ENCODE measurements at regions not wholly inside any gene's neighbourhood (a gene's known extent, or its start where the extent isn't known, plus 50 kb on each side); places are given as distances from the start of the nearest gene placed in this dataset.
A peak's percentile ranks its signal among the peaks of the same experiment; 100 is the strongest.

GRCh38 chr3:148400754-148401153, 296.9 kb upstream of the AGTR1 start:
- no peak for DNase-seq
- Histone ChIP-seq H3K27ac (no peak overlapping the region), H3K36me3 (ENCODE audit: insufficient read depth in 1 of 2, low read depth in 1 of 2) (no peaks in the 10 kb centered on the region), H3K4me3 (no peak overlapping the region), H3K4me1 (no peaks in the 10 kb centered on the region), H3K9me3 (no peaks in the 10 kb centered on the region), H3K27me3 (ENCODE audit: insufficient read depth in 3 of 3, low read length in 2 of 3) (no peaks in the 10 kb centered on the region)
- TF ChIP-seq CTCF (IDR thresholded peaks at IDR 0.05): no peak
- ATAC-seq: peak in 1 of 4 donors; percentile 45
- intact Hi-C loops (cut with DNase I): no loop called here
- 57 to 79% (median 75%) methylated on average over 1 of the region's 1 CpG for WGBS, 3 donors

- H3K9me3 ChIP-seq: no peaks in the 10 kb centered on the region
- H3K27ac ChIP-seq: no peak overlapping the region
- intact Hi-C loops (cut with DNase I): no loop called here
- H3K4me3 ChIP-seq: no peak overlapping the region
- 79 to 84% (median 84%) methylated on average over 3 of the region's 3 CpGs for WGBS, 3 donors
- DNase-seq (no peak), ATAC-seq (no peak)
- H3K36me3 ChIP-seq (ENCODE audit: insufficient read depth in 1 of 2, low read depth in 1 of 2): no peaks in the 10 kb centered on the region
- no peaks in the 10 kb centered on the region for H3K27me3 ChIP-seq (ENCODE audit: insufficient read depth in 3 of 3, low read length in 2 of 3)
- no peak for TF ChIP-seq CTCF (IDR thresholded peaks at IDR 0.05)
- H3K4me1 ChIP-seq: no peaks in the 10 kb centered on the region
Observed at GRCh38 chr3:148408667-148409066, 289.0 kb upstream of the AGTR1 start.

- H3K27ac ChIP-seq: no peak overlapping the region
- H3K36me3 ChIP-seq (ENCODE audit: insufficient read depth in 1 of 2, low read depth in 1 of 2): no peaks in the 10 kb centered on the region
- no peak for ATAC-seq
- TF ChIP-seq CTCF (IDR thresholded peaks at IDR 0.05): no peak
- H3K4me3 ChIP-seq: no peak overlapping the region
- intact Hi-C loops (cut with DNase I): no loop called here
- no peaks in the 10 kb centered on the region for H3K9me3 ChIP-seq
- H3K4me1 ChIP-seq: no peaks in the 10 kb centered on the region
- WGBS, 3 donors: 70 to 79% (median 77%) methylated on average over 6 of the region's 6 CpGs
- no peaks in the 10 kb centered on the region for H3K27me3 ChIP-seq (ENCODE audit: insufficient read depth in 3 of 3, low read length in 2 of 3)
- DNase-seq: no peak
Observed at GRCh38 chr3:148420242-148420641, 277.5 kb upstream of the AGTR1 start.

GRCh38 chr3:148428862-148429605, 268.7 kb upstream of the AGTR1 start:
- no peak for TF ChIP-seq CTCF (IDR thresholded peaks at IDR 0.05)
- DNase-seq (no peak), ATAC-seq (no peak)
- intact Hi-C loops (cut with DNase I): no loop called here
- Histone ChIP-seq H3K4me3 (no peak overlapping the region), H3K4me1 (no peaks in the 10 kb centered on the region), H3K27ac (no peak overlapping the region), H3K36me3 (ENCODE audit: insufficient read depth in 1 of 2, low read depth in 1 of 2) (no peaks in the 10 kb centered on the region), H3K9me3 (no peaks in the 10 kb centered on the region), H3K27me3 (ENCODE audit: insufficient read depth in 3 of 3, low read length in 2 of 3) (no peaks in the 10 kb centered on the region)
- 69 to 72% (median 71%) methylated on average over 3 of the region's 3 CpGs for WGBS, 3 donors

- ATAC-seq (no peak), DNase-seq (no peak)
- Histone ChIP-seq H3K4me3 (no peak overlapping the region), H3K27me3 (ENCODE audit: insufficient read depth in 3 of 3, low read length in 2 of 3) (no peaks in the 10 kb centered on the region), H3K9me3 (no peaks in the 10 kb centered on the region), H3K36me3 (ENCODE audit: insufficient read depth in 1 of 2, low read depth in 1 of 2) (no peaks in the 10 kb centered on the region), H3K27ac (no peak overlapping the region), H3K4me1 (no peaks in the 10 kb centered on the region)
- intact Hi-C loops (cut with DNase I): no loop called here
- WGBS, 3 donors: 54 to 66% (median 58%) methylated on average over 2 of the region's 2 CpGs
- TF ChIP-seq CTCF (IDR thresholded peaks at IDR 0.05): no peak
Observed at GRCh38 chr3:148433665-148434064, 264.0 kb upstream of the AGTR1 start.
